Fibroblast of peridontal ligament (primary cell): ENCODE measurements at regions not wholly inside any gene's neighbourhood (a gene's known extent, or its start where the extent isn't known, plus 50 kb on each side); places are given as distances from the start of the nearest gene placed in this dataset.

Experiments
- DNase-seq: peaks from one replicate; pipeline ENCODE4 v3.0.0-alpha.2; 2010; ENCODE audit errors: extremely low read depth

DNA sequence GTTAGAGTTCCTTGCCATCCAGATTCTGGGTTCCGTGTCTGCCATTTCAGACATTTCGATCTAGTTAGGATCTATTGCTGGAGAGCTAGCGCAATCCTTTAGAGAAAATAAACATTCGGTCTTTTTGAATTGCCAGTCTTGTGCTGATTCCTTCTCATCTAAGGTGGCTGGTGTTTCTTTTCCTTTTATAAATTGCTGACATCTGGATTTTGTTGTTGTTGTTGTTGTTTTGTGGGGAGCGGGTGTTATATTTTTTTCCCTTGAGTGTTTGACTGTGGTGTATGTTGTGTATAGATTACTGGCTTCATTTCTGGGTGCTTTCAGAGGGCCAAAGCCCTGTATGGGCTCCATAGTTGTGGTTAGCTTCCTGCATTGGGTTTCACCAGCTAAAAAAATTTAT is 128.5 kb upstream of the LRP1B start:
- no peak for DNase-seq

DNA sequence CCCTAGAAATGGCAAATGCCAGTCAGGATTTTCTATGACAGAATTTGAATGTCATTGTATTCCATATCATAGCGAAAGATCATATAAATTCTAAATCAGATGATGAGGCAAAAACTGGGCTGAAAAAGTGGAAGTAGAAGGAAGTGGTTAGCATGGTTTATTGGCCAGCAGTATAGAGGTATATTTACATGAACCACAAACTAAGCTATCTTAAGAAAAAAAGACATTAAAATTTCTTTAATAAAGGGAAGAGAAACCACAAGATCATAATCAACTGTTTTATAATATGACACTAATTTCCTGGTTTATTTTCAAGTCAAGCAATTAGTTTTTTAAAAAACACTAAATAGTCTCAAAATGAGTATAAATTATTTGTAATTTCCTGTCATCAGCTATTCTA is 123.2 kb upstream of the LRP1B start:
- DNase-seq, result no peak

DNA sequence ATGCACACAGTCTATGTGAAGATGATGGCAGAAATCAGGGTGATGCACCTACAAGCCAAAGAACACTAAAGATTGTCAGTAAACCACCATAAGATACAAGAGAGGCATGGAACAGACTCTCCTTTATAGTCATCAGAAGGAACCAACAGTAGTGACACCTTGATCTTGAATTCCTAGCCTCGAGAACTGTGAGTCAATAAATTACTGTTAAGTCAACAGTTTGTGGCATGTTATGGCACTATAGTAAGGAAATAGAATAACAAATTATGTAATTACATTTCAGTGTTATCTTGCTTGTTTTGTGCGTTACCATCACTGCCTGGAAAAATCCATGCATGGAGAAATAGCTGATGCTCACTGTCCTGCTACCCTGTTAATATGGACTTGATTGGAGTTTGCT is 110.2 kb upstream of the LRP1B start:
- DNase-seq, result no peak

DNA sequence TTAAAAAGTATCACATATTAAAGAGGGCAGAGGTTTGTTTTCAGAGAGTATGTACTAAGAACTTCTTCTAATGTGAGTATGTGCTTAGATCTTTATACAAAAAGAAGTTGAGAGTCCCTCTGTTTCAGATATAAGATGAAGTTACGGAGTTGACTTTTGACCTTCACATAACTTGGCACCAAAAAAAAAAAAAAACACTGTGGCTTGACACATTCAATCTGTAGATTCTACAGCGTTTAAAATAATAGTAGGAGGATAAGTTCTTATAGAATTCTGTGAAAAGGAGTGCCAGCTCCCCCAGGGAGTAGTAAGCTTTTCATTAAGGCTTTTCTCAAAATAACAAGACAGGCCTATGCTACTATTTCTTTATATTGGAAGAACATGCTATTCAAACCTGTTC is 105.4 kb upstream of the LRP1B start:
- DNase-seq, result no peak

DNA sequence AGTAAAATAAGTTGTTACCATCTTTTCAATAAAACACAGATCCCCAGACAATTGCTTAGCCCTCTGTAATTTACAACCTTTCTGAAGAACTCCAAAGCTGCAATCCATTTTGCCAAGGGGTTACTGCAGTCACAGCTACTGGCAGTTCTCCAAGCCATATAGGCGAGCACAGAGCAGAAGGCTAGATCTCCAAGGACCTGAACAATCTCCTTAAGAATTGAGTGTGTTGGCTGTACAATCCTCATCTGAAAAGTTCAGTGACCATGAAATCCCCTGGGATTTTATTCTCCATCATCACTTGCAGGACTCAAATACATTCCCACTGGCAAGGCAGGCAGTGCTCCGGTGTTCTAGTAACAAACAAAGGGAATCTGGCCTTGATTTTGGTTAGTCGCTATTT is 103.9 kb upstream of the LRP1B start:
- DNase-seq, result peak; percentile 11

DNA sequence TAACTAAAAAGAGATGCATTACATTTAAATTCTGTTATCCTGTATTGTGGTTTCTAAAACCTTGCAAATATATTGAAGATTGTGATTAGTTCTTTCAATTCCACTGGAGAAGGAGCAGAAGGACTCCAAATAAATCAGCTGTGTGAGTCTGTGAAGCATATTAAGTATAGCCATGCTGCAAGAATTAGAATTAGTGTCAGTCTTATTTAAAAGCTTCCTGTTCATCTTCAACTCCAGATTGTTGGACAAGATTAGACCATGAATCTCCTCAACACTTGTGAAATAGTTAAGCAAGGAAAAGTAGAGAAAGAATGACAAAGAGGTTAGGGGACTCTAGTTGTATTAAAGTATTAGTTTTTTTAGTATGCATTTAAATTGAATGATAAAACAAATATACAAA is 92.5 kb upstream of the LRP1B start:
- DNase-seq, result no peak

DNA sequence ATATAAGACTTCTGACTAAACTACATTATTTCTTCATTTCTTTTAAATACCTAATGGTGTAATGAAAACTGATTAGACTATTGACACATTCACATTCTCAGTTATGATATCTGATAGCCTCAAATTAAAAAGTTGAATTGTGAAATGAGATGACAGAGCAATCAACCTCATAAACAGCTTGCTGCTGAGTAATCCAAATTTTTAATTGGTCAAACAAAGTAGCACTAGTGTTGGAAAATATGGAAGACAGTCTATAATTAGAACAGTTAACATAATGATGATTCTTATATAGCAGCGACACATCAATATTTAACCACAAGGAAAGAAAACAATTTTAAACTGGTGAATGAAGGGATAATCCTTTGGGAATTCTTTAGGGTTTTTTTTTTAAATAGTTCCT is 91.9 kb upstream of the LRP1B start:
- no peak for DNase-seq

DNA sequence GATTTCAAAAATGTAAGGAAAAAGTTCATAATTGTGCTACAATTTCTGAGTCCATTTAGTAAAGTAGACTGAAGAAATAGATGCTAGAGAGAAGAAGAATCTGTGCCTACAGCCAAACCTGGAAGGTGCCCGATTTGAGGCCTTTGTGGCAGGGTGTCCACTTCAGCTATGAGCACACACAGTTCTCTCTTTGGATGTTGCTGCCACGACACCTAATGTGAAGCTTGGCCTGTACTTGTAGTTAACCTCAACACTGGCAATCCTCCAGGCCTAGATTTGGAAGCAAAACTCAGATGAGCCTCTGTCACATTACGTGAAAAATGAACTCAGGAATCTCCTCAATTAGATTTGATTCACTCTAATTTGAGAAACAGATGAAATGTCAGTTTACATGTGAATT is 90.1 kb upstream of the LRP1B start:
- DNase-seq, result peak; percentile 8

DNA sequence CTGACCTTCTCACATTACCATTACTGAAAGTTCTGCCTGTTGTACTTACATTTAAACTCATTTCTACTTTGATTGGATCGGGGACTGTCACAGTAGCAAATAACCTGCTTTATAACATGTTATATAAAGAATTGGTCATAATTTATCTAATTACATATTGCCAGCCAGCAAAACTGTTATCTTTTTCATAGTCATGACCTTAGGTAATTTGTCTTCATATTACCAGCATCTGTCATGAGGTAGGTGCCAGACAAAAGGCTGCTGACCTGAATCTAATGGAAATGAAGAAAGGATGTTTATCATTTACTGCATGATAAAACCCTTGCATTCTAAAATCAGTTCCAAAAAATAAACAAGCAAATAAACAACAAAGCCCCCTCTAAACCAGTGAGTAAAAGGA is 89.4 kb upstream of the LRP1B start:
- no peak for DNase-seq

DNA sequence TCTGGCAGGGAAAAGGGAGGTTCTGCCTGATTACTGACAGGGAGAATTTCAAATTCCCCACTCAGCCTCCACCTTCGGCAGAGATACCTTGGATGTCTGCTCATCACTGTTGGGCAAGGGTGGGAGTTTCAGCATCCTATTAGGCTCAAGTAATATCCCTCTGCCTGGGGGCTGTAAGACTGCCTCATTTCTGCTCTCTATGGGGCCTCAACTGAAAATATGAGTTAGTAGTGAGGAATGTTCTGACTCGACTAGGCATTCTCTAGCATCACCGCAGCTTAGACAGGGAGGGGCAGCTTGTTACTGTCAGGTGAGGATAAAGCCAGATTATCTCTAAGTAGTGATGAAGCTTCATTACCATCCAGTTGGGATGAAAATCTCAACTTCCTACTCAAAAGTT is 87.7 kb upstream of the LRP1B start:
- DNase-seq, result no peak

DNA sequence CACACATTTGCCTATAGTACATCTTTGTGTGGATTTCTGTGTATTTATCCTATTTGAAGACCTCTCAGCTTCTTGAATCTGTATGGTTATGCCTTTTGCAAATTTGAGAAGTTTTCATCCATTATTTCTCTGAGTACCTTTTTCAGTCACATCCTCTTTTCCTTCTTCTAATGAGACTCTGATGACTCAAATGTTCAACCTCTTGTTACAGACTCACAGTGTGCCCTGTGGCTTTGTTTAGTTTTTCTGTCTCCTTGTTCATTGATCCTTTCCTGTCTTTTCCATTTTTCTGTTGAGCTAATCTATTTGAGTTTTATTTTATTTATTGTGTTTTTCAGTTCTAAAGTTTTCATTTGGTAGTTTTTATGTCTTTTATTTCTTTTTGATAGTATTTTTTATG is 87.0 kb upstream of the LRP1B start:
- no peak for DNase-seq

DNA sequence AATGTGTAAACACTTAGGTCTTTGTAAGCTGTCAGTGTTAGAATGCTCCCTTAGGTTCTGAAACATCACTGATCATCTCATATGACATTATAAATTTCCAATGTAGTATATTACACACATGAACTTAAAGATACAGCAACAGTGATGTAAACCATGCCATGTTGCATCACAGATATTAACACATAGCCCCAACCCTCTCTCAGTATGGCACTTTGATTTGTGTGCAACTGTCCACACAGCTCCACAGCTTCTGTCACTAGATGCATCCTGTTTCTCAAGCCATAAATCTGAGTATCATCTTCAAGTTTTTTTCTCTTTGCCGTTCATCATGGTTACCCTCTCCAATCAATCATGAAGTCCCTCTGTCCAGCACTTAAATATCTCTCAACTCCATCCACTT is 69.2 kb upstream of the LRP1B start:
- DNase-seq, result no peak

DNA sequence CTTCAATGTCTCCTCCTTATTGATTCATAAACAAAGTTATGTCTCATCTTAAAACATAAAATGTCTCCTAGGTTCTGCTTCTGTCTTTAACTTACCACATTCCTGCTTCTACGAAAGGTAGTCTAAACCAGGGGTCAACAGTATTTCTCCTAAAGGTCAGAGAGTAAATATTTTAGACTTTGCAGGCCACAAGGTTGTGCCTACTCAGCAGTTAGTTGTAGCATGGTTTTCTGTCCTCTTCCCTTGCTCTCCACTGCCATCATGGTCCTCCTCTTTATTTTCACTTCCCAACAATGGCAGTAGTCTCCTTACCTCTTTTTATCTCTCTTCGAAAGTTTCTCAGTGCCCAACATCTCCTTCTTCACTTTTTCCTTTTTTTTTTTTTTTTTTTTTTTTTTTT is 68.3 kb upstream of the LRP1B start:
- DNase-seq, result no peak

DNA sequence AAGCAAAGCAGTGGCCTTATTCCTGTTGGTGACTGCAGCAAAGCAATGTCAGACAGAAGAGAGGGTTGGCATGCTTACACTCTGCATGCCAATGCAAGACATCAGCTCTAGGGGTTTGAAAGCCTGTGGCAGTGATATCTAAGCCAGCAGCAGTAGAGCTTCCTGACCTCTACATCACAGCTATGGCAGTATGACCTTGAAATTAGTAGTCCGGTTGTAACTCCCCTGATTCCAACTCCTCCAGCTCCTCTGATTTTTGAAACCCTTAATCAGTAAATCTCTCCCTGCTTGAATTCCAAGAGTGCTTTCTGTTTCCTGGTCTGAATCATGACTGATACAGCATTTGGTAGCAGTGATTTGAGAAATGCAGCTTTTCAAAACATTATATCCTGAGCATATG is 60.0 kb upstream of the LRP1B start:
- peak; percentile 26 for DNase-seq

DNA sequence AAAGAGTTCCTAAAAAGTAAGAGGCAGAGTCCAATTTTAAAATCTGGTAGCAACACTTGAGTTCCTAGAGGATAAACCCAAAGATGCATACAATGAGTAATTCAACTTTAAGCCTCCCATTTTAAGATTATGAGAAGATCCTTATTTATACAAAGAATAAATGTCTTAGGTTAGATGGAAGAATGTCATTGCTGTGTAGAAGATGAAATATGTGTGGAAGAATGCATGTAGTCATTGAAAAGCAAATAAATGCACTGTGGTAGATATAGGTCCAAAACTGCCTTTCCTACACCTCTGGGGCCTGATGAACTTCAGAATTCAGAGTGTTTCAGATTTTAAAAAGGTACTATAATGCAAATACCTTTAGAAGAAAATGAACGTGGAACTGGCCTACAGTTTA is 58.7 kb upstream of the LRP1B start:
- no peak for DNase-seq

DNA sequence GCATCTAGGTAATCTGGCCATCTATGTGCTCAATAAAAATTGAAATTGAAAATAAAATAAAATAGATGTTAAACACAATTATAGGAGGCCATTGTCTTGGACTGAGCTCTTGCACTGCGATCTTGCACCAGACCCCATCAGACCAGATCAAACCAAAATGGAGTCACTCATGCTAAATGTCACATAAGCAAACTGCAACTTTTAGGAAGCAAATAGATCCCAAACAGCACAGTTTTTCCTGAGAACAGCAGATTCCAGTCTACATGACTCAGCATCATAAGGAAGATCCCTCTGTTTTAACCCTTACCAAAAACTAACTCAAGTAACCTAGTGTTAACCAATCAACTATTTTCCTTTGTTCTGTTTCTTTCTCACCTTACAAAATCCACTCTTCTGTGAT is 57.7 kb upstream of the LRP1B start:
- DNase-seq, result peak; percentile 6

DNA sequence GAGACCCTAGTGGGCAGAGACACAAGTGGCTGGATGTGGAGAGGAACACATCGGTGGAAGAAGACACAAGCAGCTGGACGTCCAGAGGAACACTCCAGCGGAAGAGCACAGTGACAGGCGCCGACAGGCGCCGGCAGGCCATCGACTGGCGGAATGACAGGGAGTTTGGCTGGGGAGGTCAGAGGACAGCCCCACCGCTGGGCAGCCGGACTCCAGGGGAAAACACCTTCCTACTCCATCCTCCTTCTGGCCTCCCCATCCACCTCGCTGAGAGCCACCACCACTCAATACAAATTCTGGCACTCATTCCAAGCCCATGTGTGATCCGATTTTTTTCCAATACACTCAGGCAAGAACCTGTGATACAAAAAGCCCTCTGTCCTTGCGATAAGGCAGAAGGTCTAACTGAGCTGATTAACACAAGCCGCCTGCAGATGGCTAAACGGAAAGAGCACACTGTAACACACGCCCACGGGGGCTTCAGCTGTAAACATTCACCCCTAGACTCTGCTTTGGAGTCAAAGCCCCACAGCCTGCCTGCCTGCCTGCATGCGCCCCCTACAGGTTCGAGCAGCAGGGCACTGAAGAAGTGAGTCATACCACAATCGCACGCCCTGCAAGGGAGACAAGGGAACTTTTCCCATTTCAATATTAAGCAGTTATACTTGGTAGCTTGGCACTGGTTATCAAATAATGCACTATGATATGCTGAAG is 50.2 kb upstream of the LRP1B start:
- DNase-seq, result no peak
